ENCODE measurements at regions not wholly inside any gene's neighbourhood (a gene's known extent, or its start where the extent isn't known, plus 50 kb on each side); places are given as distances from the start of the nearest gene placed in this dataset.
A peak's percentile ranks its signal among the peaks of the same experiment; 100 is the strongest.

GRCh38 chr5:28896949-28897348 is 1858.6 kb upstream of the CDH9 start:
- TF ChIP-seq, protein P1, sequence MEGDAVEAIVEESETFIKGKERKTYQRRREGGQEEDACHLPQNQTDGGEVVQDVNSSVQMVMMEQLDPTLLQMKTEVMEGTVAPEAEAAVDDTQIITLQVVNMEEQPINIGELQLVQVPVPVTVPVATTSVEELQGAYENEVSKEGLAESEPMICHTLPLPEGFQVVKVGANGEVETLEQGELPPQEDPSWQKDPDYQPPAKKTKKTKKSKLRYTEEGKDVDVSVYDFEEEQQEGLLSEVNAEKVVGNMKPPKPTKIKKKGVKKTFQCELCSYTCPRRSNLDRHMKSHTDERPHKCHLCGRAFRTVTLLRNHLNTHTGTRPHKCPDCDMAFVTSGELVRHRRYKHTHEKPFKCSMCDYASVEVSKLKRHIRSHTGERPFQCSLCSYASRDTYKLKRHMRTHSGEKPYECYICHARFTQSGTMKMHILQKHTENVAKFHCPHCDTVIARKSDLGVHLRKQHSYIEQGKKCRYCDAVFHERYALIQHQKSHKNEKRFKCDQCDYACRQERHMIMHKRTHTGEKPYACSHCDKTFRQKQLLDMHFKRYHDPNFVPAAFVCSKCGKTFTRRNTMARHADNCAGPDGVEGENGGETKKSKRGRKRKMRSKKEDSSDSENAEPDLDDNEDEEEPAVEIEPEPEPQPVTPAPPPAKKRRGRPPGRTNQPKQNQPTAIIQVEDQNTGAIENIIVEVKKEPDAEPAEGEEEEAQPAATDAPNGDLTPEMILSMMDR (IDR thresholded peaks at IDR 0.05; ENCODE audit: control extremely low read depth in 1 of 3, insufficient read depth in 1 of 3, low read depth in 1 of 3, low read length in 3 of 3) = peak in 1 of 3 experiments; percentile 4; a peak in 1 of 4 replicates
- no peak for TF ChIP-seq POLR2AphosphoS5 (IDR thresholded peaks at IDR 0.05; ENCODE audit: low read depth, low read length)
- TF ChIP-seq HDAC2 (IDR thresholded peaks at IDR 0.05; ENCODE audit: borderline replicate concordance in 1 of 2, low read depth in 2 of 2, low read length in 2 of 2) = no peak
- no peak for TF ChIP-seq HDAC6 (IDR thresholded peaks at IDR 0.05; ENCODE audit: low read depth, low read length)
- TF ChIP-seq POLR2A (IDR thresholded peaks at IDR 0.05; ENCODE audit: control extremely low read depth in 1 of 2, low read depth in 2 of 2, low read length in 2 of 2) = no peak
- no peak for TF ChIP-seq ZNF274 (IDR thresholded peaks at IDR 0.05; ENCODE audit: borderline replicate concordance, extremely low read depth, low read length)
- no peak for TF ChIP-seq SP2 (IDR thresholded peaks at IDR 0.05; ENCODE audit: low read length)
- no peak for TF ChIP-seq EP300 (IDR thresholded peaks at IDR 0.05; ENCODE audit: borderline replicate concordance in 1 of 2, low read depth in 2 of 2, low read length in 2 of 2)

Measured in H1 (cell line).